NCI-H1436 (cell line): ENCODE measurements at regions not wholly inside any gene's neighbourhood (a gene's known extent, or its start where the extent isn't known, plus 50 kb on each side); places are given as distances from the start of the nearest gene placed in this dataset.

Experiments
- DNase-seq: peaks from one replicate; lab custom pipeline; 2025; lab: John Stamatoyannopoulos, UW

GRCh38 chr2:206368484-206368883, 74.8 kb upstream of the ADAM23 start:
- no peak for DNase-seq

- DNase-seq, result no peak
These were observed 74.3 kb upstream of the ADAM23 start for GRCh38 chr2:206368933-206369569.

DNA sequence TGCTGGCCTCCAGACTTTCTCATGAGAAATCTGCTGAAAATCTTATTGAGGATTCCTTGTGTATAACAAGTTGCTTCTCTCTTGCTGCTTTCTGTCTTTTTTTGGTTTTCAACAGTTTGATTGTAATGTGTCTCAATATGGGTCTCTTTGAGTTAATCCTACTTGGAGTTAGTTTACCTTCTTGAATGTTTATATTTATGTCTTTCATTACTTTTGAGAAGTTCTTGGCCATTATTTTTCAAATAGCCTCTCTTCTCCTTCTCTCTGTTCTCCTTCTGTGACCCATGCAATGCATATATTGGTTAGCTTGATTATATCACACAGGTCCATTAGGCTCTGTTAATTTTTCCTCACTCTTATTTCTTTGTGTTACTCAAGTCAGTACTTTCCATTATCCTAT, 67.4 kb upstream of the ADAM23 start:
- DNase-seq, result no peak

DNA sequence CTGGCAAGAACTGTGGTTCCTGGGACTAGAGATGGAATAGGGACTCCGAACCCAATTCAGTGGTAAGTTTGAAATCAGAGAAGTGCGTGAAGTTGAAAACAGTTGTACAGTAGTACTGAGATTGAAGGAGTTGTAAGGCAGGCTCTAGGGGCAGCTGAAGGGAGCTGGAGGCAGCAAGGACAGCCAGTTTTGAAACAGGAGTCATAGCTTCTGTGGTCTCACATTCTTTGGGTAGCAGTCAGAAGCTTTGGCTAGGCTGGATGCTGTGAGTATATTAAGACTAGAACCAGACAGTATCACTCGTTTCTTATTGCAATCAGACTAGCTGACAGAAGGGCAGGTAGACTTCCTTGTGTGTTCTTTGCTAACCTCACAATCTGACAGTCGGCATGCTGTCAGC, 64.5 kb upstream of the ADAM23 start:
- DNase-seq, result no peak

DNA sequence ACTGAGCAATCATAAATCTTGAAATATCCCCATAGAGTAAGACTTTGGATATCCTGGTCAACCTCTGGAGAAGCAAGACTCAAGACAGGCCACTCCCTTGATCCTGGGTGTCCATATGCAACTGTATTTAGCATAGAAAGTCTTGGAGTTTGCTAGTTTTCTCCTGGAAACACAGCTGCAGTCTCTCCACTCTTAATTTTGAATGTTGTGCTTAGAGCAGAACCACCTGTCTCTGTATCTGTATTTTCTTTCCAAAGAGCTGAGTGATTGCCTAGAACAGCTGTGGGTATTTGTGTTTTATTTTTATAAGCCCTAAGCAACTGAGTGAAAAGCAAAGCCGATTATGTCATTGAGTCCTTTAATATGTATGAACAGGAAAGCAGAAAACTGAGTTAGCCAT, 64.1 kb upstream of the ADAM23 start:
- DNase-seq, result no peak

GRCh38 chr2:206379886-206380285, 63.4 kb upstream of the ADAM23 start:
- DNase-seq, result no peak

GRCh38 chr2:206381881-206382280, 61.5 kb upstream of the ADAM23 start:
- no peak for DNase-seq

- DNase-seq, result no peak
These were observed 59.7 kb upstream of the ADAM23 start for GRCh38 chr2:206383669-206384068.

- no peak for DNase-seq
These were observed 55.5 kb upstream of the ADAM23 start for GRCh38 chr2:206387808-206388207.

DNA sequence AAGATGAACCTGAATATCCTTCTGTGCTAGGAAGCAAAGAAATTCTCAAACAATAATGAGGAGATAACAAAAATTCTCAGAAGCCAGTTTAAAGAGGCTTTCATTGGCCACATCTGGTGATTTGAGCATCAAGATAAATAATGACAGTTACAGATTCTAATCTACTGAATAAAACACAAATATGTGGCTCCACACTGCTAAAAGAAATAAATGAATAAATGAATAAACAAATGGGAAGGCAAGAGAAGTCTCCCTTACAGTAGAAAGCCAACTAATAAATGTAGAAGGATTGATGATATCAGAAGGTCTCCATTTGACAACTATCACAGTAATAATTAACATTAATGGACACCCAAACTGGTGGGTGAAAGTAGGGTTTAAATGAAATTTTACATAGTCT, 54.6 kb upstream of the ADAM23 start:
- DNase-seq, result no peak

DNA sequence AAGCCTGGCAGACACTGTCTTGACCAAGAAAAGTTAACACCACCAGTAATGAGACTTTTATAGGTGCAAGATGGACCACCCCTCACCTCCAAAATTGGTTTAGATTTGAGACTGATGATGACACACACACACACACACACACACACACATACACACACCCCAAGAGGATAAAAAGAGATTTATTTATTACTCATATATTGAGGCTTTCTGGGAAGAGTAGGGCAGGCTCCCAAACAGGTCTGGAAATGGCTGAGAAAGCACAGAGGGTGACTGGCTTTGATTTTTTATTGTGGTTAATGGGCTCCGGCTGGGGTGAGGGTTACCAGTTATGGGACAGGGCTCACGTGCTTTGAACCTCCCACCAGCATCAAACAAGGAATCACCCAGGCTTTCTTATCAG, 54.2 kb upstream of the ADAM23 start:
- no peak for DNase-seq

DNA sequence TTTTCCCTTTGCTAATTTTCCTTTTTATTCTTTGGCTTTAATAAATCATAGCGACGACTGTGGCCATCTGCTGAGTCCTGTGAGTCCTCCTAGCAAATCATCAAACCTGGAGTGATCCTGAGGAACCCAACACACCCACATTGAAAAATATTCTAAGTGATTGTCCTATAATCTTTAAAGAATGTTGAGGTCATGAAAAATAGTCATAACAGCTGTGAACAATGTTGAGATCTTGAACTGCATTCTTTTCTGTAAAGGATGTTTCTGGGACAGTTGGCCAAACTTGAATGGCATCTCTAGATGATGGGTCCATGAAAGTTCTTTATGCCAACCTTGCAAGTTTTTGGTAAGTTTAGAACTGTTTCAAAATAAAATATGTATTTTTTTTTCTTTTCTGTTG, 53.2 kb upstream of the ADAM23 start:
- DNase-seq, result no peak

- DNase-seq, result peak; percentile 39
These were observed 51.2 kb upstream of the ADAM23 start for GRCh38 chr2:206392118-206392517.
